Mesothelial cell of epicardium (in vitro differentiated cells): ENCODE measurements at regions not wholly inside any gene's neighbourhood (a gene's known extent, or its start where the extent isn't known, plus 50 kb on each side); places are given as distances from the start of the nearest gene placed in this dataset.

Experiments used
- DNase-seq, 2 experiments: peaks; one replicate each; pipeline ENCODE4 v3.0.0; 2021; ENCODE audit warnings: low spot score in 2 of 2; ENCODE audit not compliant: unreplicated experiment in 2 of 2
- H3K27ac Mint-ChIP-seq: 2 replicates; pipeline ENCODE4 v1.8.0; 2021; ENCODE audit warnings: mixed read lengths
- H3K27me3 Mint-ChIP-seq: 2 replicates; pipeline ENCODE4 v1.8.0; 2021; ENCODE audit warnings: low read depth, mixed read lengths
- H3K36me3 Mint-ChIP-seq: 2 replicates; pipeline ENCODE4 v1.8.0; 2021; ENCODE audit warnings: mixed read lengths
- H3K4me1 Mint-ChIP-seq: 2 replicates; pipeline ENCODE4 v1.8.0; 2021; ENCODE audit warnings: mixed read lengths
- H3K4me3 Mint-ChIP-seq: 2 replicates; pipeline ENCODE4 v1.8.0; 2021; ENCODE audit warnings: mild to moderate bottlenecking, moderate library complexity, mixed read lengths
- H3K9me3 Mint-ChIP-seq: 2 replicates; pipeline ENCODE4 v1.8.0; 2021; ENCODE audit warnings: mixed read lengths
- CTCF ChIP-seq: fragments of 200-600 bp; sonication (generic); IDR thresholded peaks from one replicate; pipeline ENCODE4 v1.5.0; 2021; ENCODE audit warnings: antibody characterized with exemption; ENCODE audit not compliant: unreplicated experiment

GRCh38 chr6:121510568-121511177 lies 75.2 kb downstream of the GJA1 start:
- Mint-ChIP-seq H3K9me3 (peaks cover 6% of the 10 kb centered on the region), H3K4me1 (peaks cover 25% of the 10 kb centered on the region), H3K4me3 (no peak overlapping the region), H3K27me3 (no peaks in the 10 kb centered on the region), H3K36me3 (no peaks in the 10 kb centered on the region), H3K27ac (peak overlapping the region; percentile 64)
- DNase-seq: no peak
- no peak for TF ChIP-seq CTCF

- H3K27ac Mint-ChIP-seq: no peak overlapping the region
- no peak for TF ChIP-seq CTCF
- DNase-seq: no peak
- peaks cover 7% of the 10 kb centered on the region for H3K4me1 Mint-ChIP-seq
- no peaks in the 10 kb centered on the region for H3K36me3 Mint-ChIP-seq
- H3K9me3 Mint-ChIP-seq: peaks cover 6% of the 10 kb centered on the region
- H3K27me3 Mint-ChIP-seq: no peaks in the 10 kb centered on the region
- H3K4me3 Mint-ChIP-seq: no peak overlapping the region
Observed at GRCh38 chr6:121515630-121516265, 80.3 kb downstream of the GJA1 start.

- Mint-ChIP-seq H3K27ac (no peak overlapping the region), H3K36me3 (no peaks in the 10 kb centered on the region), H3K9me3 (peaks cover 6% of the 10 kb centered on the region), H3K27me3 (no peaks in the 10 kb centered on the region), H3K4me3 (no peak overlapping the region), H3K4me1 (peaks cover 7% of the 10 kb centered on the region)
- DNase-seq: no peak
- no peak for TF ChIP-seq CTCF
Observed at GRCh38 chr6:121516331-121516730, 80.9 kb downstream of the GJA1 start.

- Mint-ChIP-seq H3K27me3 (no peaks in the 10 kb centered on the region), H3K36me3 (no peaks in the 10 kb centered on the region), H3K27ac (peak overlapping the region; percentile 79), H3K4me3 (no peak overlapping the region), H3K4me1 (peaks cover 29% of the 10 kb centered on the region), H3K9me3 (no peaks in the 10 kb centered on the region)
- TF ChIP-seq CTCF: no peak
- DNase-seq: no peak
Observed at GRCh38 chr6:121520337-121521163, 85.1 kb downstream of the GJA1 start.

- TF ChIP-seq CTCF: no peak
- no peaks in the 10 kb centered on the region for H3K36me3 Mint-ChIP-seq
- H3K4me1 Mint-ChIP-seq: peaks cover 29% of the 10 kb centered on the region
- no peaks in the 10 kb centered on the region for H3K27me3 Mint-ChIP-seq
- peak overlapping the region; percentile 79 for H3K27ac Mint-ChIP-seq
- no peak for DNase-seq
- no peak overlapping the region for H3K4me3 Mint-ChIP-seq
- no peaks in the 10 kb centered on the region for H3K9me3 Mint-ChIP-seq
Observed at GRCh38 chr6:121521164-121521555, 85.7 kb downstream of the GJA1 start.
